Mucosa of descending colon (tissue), 3 donors: ENCODE measurements at regions not wholly inside any gene's neighbourhood (a gene's known extent, or its start where the extent isn't known, plus 50 kb on each side); places are given as distances from the start of the nearest gene placed in this dataset.

Source experiments
- ATAC-seq: fragments of 200-7000 bp; cut with Tn5 transposase; one replicate; pipeline ENCODE4 v1.9.1; 2020; ENCODE audit warnings: mild to moderate bottlenecking, moderate library complexity
- DNase-seq, 3 donors: peaks; one replicate each; pipeline ENCODE4 v3.0.0-alpha.2; 2020
- H3K36me3 ChIP-seq: fragments of 200-600 bp; one replicate; pipeline ENCODE4 v1.8.0; 2021; ENCODE audit warnings: low read depth, mild to moderate bottlenecking
- H3K4me1 ChIP-seq: fragments of 200-600 bp; one replicate; pipeline ENCODE4 v1.8.0; 2021; ENCODE audit warnings: low read depth, mild to moderate bottlenecking
- H3K4me3 ChIP-seq: fragments of 200-600 bp; one replicate; pipeline ENCODE4 v1.8.0; 2021; ENCODE audit warnings: mild to moderate bottlenecking
- H3K9me3 ChIP-seq: fragments of 200-600 bp; one replicate; pipeline ENCODE4 v1.8.0; 2021; ENCODE audit warnings: mild to moderate bottlenecking
- intact Hi-C, 2 donors: fragments of 100-400 bp; cut with DNase I in 1 of 2; cut with micrococcal nuclease in 1 of 2; formaldehyde crosslinking; loops; one replicate each; pipeline versions ENCODE4 v1.11.0 to v1.11.1; 2022; cut with DNase I, micrococcal nuclease
- TF ChIP-seq, protein P1 (sequence below): fragments of 200-600 bp; IDR thresholded peaks from one replicate; pipeline ENCODE4 v1.8.0; 2022; ENCODE audit warnings: antibody characterized with exemption, mild to moderate bottlenecking
- donor health status: DM: no; HTN: no; CAD: no; lungs with moderate emphysema.
- donor health status: DM: no; HTN: no; CAD: no.
- donor health status: DM: no; HTN: yes; CAD: no.

DNA sequence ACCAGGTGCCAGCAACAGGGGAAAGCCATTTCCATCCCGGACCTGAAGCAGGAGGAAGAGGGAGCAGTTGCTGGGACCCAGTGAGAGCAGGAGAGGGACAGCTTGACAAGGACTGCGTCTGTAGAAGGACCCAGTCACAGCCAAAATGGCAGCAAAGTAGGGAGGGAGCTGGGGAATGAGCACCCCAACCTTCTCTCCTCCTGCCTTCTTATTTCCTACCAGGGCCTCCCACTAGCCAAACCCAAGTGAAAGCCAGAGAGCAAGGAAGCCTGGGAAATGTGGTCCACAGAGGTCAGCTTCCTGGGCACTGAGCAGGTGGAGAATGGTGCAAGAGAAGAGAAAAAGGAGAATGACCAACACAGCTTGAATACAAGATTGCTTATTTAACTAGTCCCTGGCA, 108.5 kb upstream of the MYL2 start:
- TF ChIP-seq, protein P1, sequence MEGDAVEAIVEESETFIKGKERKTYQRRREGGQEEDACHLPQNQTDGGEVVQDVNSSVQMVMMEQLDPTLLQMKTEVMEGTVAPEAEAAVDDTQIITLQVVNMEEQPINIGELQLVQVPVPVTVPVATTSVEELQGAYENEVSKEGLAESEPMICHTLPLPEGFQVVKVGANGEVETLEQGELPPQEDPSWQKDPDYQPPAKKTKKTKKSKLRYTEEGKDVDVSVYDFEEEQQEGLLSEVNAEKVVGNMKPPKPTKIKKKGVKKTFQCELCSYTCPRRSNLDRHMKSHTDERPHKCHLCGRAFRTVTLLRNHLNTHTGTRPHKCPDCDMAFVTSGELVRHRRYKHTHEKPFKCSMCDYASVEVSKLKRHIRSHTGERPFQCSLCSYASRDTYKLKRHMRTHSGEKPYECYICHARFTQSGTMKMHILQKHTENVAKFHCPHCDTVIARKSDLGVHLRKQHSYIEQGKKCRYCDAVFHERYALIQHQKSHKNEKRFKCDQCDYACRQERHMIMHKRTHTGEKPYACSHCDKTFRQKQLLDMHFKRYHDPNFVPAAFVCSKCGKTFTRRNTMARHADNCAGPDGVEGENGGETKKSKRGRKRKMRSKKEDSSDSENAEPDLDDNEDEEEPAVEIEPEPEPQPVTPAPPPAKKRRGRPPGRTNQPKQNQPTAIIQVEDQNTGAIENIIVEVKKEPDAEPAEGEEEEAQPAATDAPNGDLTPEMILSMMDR = no peak
- Histone ChIP-seq H3K9me3 (no peaks in the 10 kb centered on the region), H3K4me1 (no peaks in the 10 kb centered on the region), H3K4me3 (no peak overlapping the region), H3K36me3 (no peaks in the 10 kb centered on the region)
- ATAC-seq = no peak
- DNase-seq = no peak
- intact Hi-C loops = loop anchor here in 1 of 2 donors (5.0 kb wide), 1 partner anchor 273 kb away; no protein-coding TSS in a partner anchor

DNA sequence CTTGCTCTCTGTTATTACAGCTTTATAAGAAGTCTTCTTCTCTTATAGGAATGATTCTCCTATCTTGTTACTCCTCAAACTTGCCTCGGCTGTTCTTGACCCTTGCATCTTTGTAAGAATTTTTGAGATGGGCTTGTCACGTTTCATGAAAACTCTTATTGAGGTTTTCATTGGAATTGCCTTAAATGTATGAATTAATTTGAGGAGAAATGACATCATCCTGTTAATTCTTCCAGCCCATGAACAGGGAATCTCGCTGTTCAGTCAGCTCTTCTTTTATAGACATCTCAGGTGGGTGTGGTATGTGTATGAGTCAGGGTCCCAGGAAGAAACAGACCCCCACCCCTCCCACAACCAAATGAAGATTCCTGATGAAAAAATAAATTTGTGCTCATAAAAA, 107.1 kb upstream of the MYL2 start:
- ATAC-seq (no peak), DNase-seq (no peak)
- TF ChIP-seq, protein P1 = no peak
- Histone ChIP-seq H3K4me3 (no peak overlapping the region), H3K9me3 (no peaks in the 10 kb centered on the region), H3K4me1 (no peaks in the 10 kb centered on the region), H3K36me3 (no peaks in the 10 kb centered on the region)
- intact Hi-C loops = loop anchor here in 1 of 2 donors (5.0 kb wide), 1 partner anchor 275 kb away; no protein-coding TSS in a partner anchor

DNA sequence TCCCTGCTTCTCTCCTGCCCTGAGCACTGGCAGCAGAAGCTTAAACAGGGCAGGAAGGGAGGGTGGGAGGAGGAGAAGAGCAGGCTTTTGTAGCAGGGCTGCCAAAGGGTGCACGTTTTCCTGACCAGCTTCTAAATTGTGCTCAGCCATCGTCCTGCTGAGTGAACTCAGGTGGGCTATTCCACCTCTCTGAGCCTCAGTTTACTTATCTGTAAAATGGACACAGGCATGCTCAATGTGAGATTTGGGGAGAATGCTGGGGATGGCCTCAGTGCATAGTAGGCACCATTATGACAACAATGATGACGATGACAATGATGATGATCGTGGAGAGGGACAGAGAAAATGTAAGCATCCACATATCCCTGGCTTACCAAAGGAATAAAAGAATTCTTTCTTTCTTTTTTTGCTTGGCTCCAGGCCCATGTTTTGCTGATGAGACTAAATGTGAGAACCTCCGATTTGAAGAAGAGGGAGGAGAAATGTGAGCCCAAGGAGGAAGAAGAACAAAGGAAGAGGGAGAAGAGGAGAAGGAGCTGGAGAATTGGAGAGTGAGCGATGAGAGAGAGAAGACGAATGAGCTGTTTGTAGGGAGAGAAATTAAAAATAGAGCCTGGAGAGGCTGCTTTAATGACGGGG, 105.5 kb upstream of the MYL2 start:
- intact Hi-C loops = loop anchor here in 1 of 2 donors (5.0 kb wide), 1 partner anchor 276 kb away; no protein-coding TSS in a partner anchor
- no peak overlapping the region for H3K4me3 ChIP-seq
- ATAC-seq (no peak), DNase-seq (no peak)
- H3K9me3 ChIP-seq = no peaks in the 10 kb centered on the region
- no peaks in the 10 kb centered on the region for H3K36me3 ChIP-seq
- no peaks in the 10 kb centered on the region for H3K4me1 ChIP-seq
- TF ChIP-seq, protein P1 = no peak

- DNase-seq (no peak), ATAC-seq (no peak)
- no peak overlapping the region for H3K4me3 ChIP-seq
- intact Hi-C loops = loop anchor here in 1 of 2 donors (5.0 kb wide), 1 partner anchor 277 kb away; no protein-coding TSS in a partner anchor
- no peaks in the 10 kb centered on the region for H3K36me3 ChIP-seq
- no peaks in the 10 kb centered on the region for H3K4me1 ChIP-seq
- TF ChIP-seq, protein P1 = no peak
- H3K9me3 ChIP-seq = no peaks in the 10 kb centered on the region
These were observed 104.9 kb upstream of the MYL2 start for GRCh38 chr12:111025301-111025700.

DNA sequence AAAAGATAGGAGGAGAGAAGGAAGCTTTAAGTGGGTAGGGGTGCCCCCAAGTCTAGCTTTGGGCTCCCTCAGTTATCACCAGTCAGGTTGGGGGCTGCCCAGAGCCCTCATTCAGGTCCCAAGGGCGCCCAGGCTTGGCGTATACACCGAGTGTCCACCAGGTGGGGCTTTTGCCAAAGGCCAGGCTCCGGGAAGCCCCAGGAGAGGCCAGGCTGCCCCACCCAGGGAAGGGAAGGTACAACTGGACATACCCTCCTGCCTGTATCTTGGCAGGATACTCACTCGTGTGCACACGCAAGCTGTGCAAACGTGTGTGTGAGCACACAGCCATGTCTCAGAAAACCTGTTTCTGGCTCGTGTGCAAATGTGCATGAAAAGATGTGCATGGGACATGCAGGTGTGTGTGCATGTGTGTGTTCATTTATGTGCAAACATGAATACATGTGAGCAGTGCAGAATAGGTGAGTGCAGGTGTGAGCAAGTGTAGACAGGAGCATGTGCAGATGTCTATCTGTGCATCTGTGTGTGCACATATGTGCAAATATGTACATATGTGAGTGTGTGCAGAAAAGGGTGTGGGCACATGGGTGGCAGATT, 103.9 kb upstream of the MYL2 start:
- H3K36me3 ChIP-seq = no peaks in the 10 kb centered on the region
- DNase-seq = peak in 2 of 3 donors; percentile 47 to 61
- intact Hi-C loops = no loop called here
- no peak overlapping the region for H3K4me3 ChIP-seq
- no peaks in the 10 kb centered on the region for H3K4me1 ChIP-seq
- peak; percentile 79 for ATAC-seq
- H3K9me3 ChIP-seq = no peaks in the 10 kb centered on the region
- TF ChIP-seq, protein P1 = peak; percentile 40
